Endothelial cell of umbilical vein (primary cell): ENCODE measurements at regions not wholly inside any gene's neighbourhood (a gene's known extent, or its start where the extent isn't known, plus 50 kb on each side); places are given as distances from the start of the nearest gene placed in this dataset.

Experiments used
- EZH2 ChIP-seq: IDR thresholded peaks from 2 replicates; pipeline ENCODE4 v1.6.1; 2012; ENCODE audit warnings: borderline replicate concordance, low read depth, mild to moderate bottlenecking, moderate library complexity, low read length, inconsistent platforms; ENCODE audit not compliant: severe bottlenecking
- FOS ChIP-seq: IDR thresholded peaks from 2 replicates; pipeline ENCODE4 v1.6.1; 2011; ENCODE audit warnings: mild to moderate bottlenecking, low read length, moderate library complexity, borderline replicate concordance; ENCODE audit not compliant: insufficient read depth
- JUN ChIP-seq: IDR thresholded peaks from 2 replicates; pipeline ENCODE4 v1.6.1; 2011; ENCODE audit warnings: borderline replicate concordance, low read depth; ENCODE audit not compliant: insufficient read length, insufficient read depth
- MYC ChIP-seq: IDR thresholded peaks from one replicate; pipeline ENCODE4 v1.6.1; 2011; ENCODE audit warnings: mild to moderate bottlenecking, low read depth, low read length
- POLR2A ChIP-seq: IDR thresholded peaks from 2 replicates; pipeline ENCODE4 v1.6.1; 2012; ENCODE audit warnings: low read depth, mild to moderate bottlenecking, control low read depth, low read length
- POLR2AphosphoS5 ChIP-seq: IDR thresholded peaks from 2 replicates; pipeline ENCODE4 v1.6.1; 2012; ENCODE audit warnings: low read depth, mild to moderate bottlenecking, control low read depth, low read length, moderate library complexity; ENCODE audit not compliant: insufficient read depth
- TF ChIP-seq, protein P1 (sequence below), 2 donors: IDR thresholded peaks; 1 replicate in 1 of 2; 2 replicates in 1 of 2; pipeline ENCODE4 v1.5.1; 2011; ENCODE audit warnings: low read length in 2 of 2, mild to moderate bottlenecking in 2 of 2, moderate library complexity in 2 of 2, control low read depth in 1 of 2, inconsistent platforms in 1 of 2, low read depth in 1 of 2; ENCODE audit not compliant: insufficient read depth in 1 of 2; ENCODE audit errors: extremely low read depth in 1 of 2
- TF ChIP-seq, protein P2 (sequence below): IDR thresholded peaks from 2 replicates; pipeline ENCODE4 v1.6.1; 2011; ENCODE audit not compliant: insufficient read depth, insufficient read length

DNA sequence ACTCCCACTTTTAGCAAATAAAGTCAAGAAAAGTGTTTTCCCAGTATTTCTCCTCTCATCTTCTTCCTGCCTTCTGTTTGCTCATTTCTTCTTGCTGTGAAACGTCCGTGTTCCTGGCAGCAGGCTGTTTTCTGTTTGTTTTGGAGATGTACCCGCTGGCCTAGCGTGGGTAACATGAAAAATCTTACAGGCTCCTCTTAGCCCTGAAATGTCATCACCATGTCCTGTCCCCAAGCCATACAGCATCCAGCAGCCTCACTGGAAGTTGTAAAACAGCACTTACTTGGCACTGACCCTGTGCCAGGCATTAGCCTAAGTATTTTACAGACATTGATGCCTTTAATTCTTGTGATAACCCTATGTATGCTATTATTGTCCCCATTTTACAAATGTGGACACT is 371.1 kb downstream of the FOXA2 start:
- TF ChIP-seq POLR2AphosphoS5 (no peak), POLR2A (no peak), EZH2 (no peak), FOS (no peak), MYC (no peak), JUN (no peak)
- TF ChIP-seq, protein P1, sequence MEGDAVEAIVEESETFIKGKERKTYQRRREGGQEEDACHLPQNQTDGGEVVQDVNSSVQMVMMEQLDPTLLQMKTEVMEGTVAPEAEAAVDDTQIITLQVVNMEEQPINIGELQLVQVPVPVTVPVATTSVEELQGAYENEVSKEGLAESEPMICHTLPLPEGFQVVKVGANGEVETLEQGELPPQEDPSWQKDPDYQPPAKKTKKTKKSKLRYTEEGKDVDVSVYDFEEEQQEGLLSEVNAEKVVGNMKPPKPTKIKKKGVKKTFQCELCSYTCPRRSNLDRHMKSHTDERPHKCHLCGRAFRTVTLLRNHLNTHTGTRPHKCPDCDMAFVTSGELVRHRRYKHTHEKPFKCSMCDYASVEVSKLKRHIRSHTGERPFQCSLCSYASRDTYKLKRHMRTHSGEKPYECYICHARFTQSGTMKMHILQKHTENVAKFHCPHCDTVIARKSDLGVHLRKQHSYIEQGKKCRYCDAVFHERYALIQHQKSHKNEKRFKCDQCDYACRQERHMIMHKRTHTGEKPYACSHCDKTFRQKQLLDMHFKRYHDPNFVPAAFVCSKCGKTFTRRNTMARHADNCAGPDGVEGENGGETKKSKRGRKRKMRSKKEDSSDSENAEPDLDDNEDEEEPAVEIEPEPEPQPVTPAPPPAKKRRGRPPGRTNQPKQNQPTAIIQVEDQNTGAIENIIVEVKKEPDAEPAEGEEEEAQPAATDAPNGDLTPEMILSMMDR (IDR thresholded peaks at IDR 0.05; ENCODE audit: extremely low read depth in 1 of 2, insufficient read depth in 1 of 2, low read depth in 1 of 2, low read length in 2 of 2), result no peak
- TF ChIP-seq, protein P2, sequence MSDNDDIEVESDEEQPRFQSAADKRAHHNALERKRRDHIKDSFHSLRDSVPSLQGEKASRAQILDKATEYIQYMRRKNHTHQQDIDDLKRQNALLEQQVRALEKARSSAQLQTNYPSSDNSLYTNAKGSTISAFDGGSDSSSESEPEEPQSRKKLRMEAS, result no peak
